Activated naive CD4-positive, alpha-beta T cell treated with anti-CD3 and anti-CD28 coated beads, Interleukin-2, amount 50 U/mL, for 16 hours (primary cell): ENCODE measurements at regions not wholly inside any gene's neighbourhood (a gene's known extent, or its start where the extent isn't known, plus 50 kb on each side); places are given as distances from the start of the nearest gene placed in this dataset.
"Not testable (repeated sequence)": the region's sequence is repeated elsewhere in the genome, so short reads cannot be mapped to it uniquely, and the experiment has no call there.

Source experiments
- DNase-seq: peaks from one replicate; pipeline ENCODE4 v3.0.0-alpha.2; 2020

- DNase-seq: no peak
These were observed 234.1 kb upstream of the KIAA1217 start for GRCh38 chr10:23974746-23975272.

- no peak for DNase-seq
These were observed 233.5 kb upstream of the KIAA1217 start for GRCh38 chr10:23975431-23975830.

DNA sequence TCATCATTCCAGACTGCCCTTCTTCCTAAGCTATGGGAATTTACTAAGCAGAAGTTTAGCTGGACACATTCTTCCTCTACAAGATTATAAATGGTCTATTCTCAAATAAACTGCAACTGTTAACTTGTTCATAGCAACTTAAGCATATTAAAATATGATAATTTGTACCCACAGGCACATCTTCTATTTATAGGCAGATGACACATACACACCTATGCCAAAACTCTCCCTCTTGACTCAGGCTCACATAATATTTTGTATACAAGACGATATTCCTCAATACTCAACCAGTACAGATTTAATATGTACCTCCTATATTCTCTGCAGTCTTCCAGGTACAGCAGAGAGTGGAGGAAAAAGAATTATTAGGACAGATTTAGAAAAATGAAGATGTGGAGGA, 232.7 kb upstream of the KIAA1217 start:
- DNase-seq: no peak

GRCh38 chr10:23978317-23978716, 230.6 kb upstream of the KIAA1217 start:
- no peak for DNase-seq

DNA sequence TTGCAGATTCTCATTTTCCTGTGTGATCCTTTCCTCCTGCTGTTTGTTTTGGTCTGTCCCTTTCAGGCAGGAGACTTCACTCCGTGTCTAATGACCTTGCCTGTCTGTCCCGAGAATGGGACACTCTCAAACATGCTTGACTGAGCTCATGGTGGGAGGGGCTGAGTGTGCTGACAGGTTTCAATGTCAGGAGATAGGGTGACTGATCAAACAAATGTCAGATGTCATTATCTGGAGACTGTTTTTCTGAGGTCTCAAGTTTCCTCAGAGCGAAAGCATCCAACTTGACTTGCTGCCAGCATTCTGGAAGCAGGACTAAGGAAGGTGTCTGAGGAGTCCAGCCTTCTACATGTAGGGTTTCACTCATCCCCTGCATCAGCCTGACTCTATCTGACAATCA, 228.8 kb upstream of the KIAA1217 start:
- no peak for DNase-seq

- DNase-seq: no peak
These were observed 227.2 kb upstream of the KIAA1217 start for GRCh38 chr10:23981520-23982309.

GRCh38 chr10:23984405-23984804, 224.5 kb upstream of the KIAA1217 start:
- DNase-seq: not testable (repeated sequence)

GRCh38 chr10:23988006-23988405, 220.9 kb upstream of the KIAA1217 start:
- no peak for DNase-seq

DNA sequence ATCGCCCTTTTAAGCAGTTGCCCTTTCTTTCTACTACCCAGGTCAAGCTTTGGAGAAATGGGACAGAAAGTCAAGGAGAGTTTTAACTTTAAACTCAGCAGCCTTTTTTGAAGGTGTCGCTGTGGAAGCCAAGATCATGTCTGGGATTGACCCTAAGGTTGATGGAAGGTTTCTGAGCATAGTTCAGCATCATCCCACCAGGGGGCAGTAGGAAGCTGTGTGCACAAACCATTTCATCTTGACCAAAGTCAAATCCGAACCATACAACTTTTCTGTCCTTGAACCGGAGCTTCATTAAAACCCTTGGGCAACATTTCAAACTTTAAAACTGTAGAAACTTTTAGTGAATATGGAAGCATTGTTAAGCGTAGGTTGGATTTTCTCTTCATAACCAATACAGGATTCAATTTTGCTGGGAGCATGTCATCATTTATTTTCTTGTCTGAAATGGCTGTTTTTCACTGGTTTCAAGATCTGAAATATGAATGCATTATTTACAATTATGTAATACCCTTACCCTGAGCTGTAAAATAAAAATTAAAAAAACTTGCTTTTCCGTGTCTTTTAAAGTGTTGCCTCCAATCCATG, 214.4 kb upstream of the KIAA1217 start:
- DNase-seq: no peak

DNA sequence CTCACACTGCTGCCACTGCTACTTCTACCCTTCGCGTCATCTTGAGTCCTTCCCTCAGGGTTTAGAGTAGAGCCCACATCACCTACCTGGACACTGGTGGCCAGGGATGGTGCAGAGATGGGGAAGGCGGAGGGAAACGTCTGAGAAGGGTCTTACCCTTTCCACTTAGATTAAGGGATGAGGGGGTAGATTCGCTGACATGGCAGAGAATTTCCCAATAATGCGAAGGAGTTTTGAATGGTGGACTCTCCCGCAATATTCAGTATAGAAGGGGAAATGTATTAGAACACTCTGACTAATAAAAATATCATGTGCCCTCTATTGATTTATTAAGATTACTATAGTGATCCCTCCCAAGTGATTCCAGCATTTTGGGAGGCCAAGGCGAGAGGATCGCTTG, 209.5 kb upstream of the KIAA1217 start:
- DNase-seq: no peak

DNA sequence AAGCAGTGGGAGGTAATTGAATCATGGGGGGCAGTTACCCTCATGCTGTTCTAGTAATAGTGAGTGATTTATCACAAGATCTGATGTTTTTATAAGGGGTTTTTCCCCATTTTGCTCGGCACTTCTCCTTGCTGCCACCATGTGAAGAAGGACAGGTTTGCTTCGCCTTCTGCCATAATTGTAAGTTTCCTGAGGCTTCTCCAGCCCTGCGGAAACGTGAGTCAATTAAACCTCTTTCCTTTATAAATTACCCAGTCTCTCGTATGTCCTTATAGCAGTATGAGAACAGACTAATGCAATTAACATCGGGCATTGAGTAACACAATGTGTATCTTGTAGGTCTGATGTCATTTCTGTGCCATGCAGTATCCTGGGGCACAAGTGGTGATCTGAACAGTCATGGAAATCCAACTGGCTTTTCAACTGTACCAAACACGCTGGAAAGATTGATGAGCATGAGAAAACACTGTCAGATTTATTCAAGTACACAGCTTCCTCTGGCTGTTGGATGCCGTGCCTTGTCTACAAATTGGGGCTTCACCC, 208.6 kb upstream of the KIAA1217 start:
- no peak for DNase-seq

- no peak for DNase-seq
These were observed 202.2 kb upstream of the KIAA1217 start for GRCh38 chr10:24006741-24007140.

DNA sequence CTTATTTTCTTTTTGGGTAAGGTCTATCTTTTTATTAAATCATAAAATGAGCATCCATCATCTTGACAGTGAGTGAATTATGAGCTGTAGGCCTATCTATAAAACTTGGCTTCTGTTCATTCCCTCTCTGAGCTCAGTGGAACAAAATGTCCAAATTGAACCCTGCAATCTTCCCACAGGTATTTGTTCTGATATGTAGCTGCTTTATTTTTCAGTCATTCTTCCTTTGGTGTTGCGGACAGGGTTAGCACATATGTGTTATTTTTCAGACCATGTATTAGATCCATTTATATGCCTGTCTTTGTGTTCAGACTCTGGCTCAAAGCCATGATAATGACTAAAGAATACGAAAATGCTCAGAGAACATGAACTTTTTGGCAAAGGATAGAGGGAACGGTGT, 201.6 kb upstream of the KIAA1217 start:
- no peak for DNase-seq

- no peak for DNase-seq
These were observed 200.5 kb upstream of the KIAA1217 start for GRCh38 chr10:24008164-24009091.

- no peak for DNase-seq
These were observed 199.8 kb upstream of the KIAA1217 start for GRCh38 chr10:24009115-24009514.

DNA sequence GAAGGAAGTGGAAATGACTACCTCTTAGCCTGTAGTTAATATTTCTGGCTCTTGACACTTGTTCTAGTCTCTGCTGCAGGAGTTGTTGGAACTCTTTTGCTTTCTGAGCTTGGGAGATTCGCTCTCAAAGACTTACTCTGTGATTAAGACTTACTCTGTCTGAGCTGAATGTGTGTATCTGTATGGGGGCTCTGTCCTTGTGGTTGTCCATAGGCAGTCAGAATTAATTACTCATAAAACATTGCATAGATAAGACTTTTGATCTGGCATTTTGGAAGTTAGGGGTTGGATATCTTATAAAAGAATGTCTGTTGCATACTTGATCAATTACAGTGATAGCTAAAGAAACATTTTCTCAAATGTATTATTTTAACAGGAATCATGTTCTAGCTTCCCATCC, 199.2 kb upstream of the KIAA1217 start:
- no peak for DNase-seq

DNA sequence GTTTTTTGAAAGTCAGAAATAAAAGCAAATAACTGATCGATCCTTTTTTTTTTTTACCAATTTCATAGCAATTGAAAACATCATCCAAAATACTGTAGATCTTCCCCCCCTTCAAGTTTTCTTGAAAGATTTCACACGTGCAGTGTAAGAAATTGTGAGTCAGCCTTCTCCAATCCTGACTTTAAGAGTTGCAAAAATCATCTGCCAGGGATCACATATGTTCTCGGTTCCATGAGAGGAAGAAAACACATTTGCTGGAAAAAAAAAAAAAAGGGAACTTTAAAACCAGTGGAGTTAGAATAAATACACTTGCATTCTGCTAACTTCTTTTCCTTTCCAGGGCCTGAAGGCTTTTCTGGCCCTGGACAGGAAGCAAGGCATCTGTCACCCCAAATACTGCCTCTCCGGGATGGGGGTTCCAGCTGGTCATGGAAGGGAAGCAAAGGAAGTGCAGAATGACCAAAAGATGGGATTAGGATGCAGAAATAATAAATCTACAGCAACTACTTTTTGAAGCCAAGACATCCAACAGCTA, 198.4 kb upstream of the KIAA1217 start:
- no peak for DNase-seq

GRCh38 chr10:24012249-24012803, 196.6 kb upstream of the KIAA1217 start:
- no peak for DNase-seq

- no peak for DNase-seq
These were observed 181.8 kb upstream of the KIAA1217 start for GRCh38 chr10:24027107-24027506.

DNA sequence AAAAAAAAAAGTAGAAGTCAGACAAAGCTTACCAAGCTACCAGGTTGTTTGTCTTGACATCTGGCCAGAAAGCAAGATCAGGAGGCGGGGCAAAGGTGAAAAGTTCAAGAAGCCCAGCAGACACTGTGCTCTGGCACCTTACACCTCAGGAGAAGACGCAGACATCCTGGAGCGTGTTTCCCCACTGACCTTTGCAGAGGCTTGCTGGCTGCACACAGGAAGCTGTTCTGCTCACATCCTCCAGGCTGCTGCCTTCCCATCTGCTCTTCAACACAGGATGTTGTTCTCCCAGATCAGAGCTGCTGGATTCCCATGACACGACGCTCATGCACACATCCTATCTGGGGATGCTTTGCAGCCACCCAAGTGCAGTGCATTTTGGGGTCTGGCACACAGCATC, 174.4 kb upstream of the KIAA1217 start:
- DNase-seq: no peak

GRCh38 chr10:24035761-24036160, 173.2 kb upstream of the KIAA1217 start:
- no peak for DNase-seq

- no peak for DNase-seq
These were observed 169.6 kb upstream of the KIAA1217 start for GRCh38 chr10:24039315-24039714.

GRCh38 chr10:24039897-24040296, 169.0 kb upstream of the KIAA1217 start:
- DNase-seq: no peak
